HG02642 (cell line): ENCODE measurements at regions not wholly inside any gene's neighbourhood (a gene's known extent, or its start where the extent isn't known, plus 50 kb on each side); places are given as distances from the start of the nearest gene placed in this dataset.
"Not testable (repeated sequence)": the region's sequence is repeated elsewhere in the genome, so short reads cannot be mapped to it uniquely, and the experiment has no call there.

Source experiments
- ATAC-seq: cut with Tn5 transposase; IDR thresholded peaks from one replicate; pipeline ENCODE4 v1.9.1; 2021; ENCODE audit warnings: mild to moderate bottlenecking; ENCODE audit not compliant: unreplicated experiment, poor library complexity

GRCh38 chr5:1732238-1732941, 67.2 kb downstream of the MRPL36 start:
- no peak for ATAC-seq

GRCh38 chr5:1731855-1732237, 67.8 kb downstream of the MRPL36 start:
- ATAC-seq: not testable (repeated sequence)

DNA sequence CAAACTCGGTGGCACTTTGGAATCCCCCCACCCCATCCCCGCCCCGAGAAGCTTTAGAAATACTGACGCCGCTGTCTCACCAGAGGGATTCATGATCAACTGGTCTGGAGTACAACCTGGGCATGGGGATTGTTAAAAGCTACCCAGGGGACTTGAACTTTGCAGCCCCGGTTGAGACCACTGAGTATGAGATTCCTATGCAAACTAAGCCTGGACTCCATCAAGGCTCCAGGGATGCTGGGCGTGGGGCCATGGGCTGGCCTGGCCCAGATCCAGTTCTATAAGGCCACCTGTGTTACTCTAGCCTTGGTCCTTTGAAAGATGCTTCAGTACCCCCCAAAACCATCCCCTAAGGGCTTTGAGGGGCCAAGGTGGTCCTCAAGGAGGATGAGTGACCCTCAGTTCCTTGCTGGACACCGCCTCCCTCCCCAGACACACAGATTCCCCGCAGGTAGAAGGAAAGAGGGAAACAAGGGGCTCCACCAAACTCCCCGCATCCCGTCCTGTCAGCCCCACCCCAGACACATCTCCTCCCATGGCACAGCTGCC, 68.5 kb downstream of the MRPL36 start:
- ATAC-seq: no peak

GRCh38 chr5:1730487-1730847, 69.2 kb downstream of the MRPL36 start:
- ATAC-seq: no peak

DNA sequence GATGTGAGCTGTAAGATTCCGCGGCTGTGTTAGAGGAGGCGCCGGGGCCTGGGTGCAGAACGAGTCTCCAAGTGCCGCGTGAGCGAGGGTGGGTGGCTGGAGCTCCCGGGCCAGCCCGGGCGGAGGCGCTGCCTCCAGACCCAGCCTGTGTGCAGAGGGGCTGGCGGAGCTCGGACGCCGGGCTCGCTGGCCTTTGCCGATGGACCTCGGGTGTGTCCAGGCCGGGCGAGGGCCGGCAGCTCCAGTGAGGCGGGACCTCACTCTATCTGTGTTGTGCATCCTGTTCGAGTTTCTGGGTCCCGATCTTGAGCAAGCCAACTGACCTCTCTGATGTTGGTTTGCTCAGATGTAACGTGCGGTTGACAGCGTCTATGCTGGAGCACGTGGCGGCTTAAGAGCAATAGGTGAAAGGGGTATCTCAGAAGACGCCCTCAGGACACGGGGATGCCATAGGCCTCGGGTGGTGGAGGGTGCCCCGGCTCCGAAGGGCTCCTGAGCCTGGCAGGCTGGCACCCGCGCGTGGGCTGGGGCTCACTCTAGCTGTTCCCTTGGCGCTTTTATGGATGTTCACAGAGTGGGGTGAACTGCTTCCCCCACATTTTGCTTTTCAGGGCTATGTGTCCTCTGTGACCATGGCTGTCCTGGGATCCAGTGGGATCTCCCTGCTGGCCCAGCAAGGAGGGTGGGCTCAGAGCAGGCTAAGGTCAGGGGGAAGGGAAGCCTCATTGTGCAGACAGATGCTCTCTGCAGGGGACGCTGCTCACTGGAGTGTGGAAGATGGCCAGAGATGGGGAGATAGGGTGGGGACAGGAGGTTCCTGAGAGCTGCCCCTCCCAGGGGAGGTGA, 69.8 kb downstream of the MRPL36 start:
- no peak for ATAC-seq

GRCh38 chr5:1728846-1729245, 70.8 kb downstream of the MRPL36 start:
- no peak for ATAC-seq

- no peak for ATAC-seq
Measured at GRCh38 chr5:1727571-1727970, 72.1 kb downstream of the MRPL36 start.

DNA sequence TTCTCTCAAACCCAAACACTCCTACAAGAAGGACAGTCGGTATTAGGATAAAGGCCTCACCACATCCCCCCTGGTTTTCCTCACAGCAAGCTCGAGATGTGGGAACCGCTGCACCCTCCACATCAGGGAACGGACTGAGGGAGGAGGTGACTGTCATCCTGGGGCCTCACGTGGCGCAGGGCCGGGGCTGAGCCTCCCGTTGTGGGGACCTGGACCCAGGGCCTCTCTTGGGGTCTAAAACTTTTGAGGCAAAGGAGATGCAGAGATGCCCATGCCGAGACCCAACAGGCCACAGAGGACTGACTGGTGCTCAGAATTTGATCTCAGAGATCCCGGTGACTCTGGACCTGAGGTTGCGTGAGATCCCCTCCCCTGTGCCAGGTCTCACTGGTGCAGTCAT, 72.7 kb downstream of the MRPL36 start:
- no peak for ATAC-seq

DNA sequence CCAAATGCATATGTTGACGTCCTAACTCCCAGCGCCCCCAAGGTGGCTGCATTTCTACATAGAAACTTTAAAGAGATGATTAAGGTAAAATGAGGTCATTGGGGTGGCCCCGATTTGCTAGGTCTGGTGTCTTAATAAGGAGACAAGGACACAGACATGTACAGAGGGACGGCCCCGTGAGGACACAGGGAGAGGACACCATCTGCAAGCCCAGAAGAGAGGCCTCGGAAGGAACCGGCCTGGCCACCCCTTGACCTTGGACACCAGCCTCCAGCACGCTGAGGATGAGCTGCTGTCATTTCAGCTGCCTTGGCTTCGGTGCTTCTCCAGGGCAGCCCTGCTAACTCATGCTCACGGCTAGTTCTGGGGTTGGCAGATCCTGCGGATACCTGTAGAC, 73.2 kb downstream of the MRPL36 start:
- ATAC-seq: no peak

DNA sequence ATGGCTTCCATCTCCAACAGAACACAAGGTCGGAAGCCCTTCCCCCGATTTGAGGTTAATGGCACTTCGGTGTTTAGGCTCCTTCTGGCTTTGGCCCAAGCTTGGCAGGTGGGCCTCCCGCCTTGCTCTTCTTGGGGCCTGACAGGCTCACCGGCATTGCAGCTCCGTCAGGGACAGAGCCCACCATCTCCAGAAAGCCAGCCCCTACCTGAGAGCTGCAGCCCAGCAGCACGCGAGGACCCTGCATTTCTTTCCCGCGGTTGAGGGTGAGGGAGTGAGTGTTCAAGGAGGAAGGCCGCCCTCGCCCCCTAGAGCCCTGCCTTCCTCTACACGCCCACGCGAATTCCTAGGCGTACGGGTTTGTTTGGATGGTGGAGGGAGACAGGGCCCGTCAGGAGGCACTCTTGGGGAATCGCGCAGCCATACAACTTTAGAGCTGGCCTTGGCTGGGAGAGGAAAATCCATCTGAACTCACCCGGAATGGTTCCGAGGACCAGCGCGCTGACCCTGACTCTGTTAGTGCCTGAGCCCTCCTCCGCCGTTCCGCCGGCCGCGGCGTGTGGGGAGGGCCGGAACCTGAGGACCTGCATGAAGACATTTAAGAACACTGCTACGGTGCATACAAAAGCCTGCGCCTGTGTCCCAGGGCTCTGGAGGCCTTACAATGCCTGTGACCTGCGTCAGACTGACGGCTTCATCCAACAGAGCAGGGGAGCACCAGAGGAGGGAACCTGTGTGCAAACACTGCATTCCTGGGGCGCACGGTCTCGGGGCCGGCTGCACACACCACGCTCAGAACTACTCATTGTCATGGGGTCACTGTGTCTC, 73.8 kb downstream of the MRPL36 start:
- ATAC-seq: no peak

DNA sequence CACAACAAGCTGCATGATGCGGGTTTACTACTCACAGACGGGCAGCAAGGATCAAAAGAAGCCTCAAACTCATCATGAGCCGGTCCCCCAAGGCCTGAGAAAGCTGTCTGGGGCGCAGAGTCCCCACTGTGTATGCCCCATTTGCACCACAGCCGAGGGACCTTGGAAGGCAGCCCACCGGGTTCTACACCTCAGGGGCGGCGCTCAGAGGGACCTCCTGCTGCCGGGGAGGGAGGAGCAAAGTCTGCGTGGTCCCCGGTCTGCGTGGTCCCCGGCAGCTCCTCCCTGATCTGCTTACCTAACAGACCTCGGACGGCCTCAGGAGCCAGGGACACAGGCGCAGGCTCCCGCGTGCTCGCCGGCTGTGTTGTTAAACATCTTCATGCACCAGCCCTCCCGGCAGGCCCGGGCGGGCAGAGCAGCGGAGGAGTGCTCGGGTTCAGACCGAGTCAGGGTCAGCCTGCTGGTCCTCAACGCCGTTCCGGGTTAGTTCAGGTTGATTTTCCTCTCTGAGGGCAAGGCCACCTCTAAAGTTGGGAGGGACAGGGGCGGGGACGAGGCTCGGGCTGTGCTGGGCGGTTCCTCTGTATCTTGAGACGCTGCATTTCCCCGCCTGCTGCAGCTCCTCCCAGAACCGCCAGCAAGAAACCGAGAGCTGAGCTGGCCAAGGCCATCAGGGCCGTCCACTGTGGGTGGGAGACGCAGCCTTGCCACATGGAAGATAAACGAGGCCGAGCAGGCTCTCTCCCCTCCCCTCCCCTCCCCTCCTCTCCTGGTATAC, 74.6 kb downstream of the MRPL36 start:
- ATAC-seq: no peak

DNA sequence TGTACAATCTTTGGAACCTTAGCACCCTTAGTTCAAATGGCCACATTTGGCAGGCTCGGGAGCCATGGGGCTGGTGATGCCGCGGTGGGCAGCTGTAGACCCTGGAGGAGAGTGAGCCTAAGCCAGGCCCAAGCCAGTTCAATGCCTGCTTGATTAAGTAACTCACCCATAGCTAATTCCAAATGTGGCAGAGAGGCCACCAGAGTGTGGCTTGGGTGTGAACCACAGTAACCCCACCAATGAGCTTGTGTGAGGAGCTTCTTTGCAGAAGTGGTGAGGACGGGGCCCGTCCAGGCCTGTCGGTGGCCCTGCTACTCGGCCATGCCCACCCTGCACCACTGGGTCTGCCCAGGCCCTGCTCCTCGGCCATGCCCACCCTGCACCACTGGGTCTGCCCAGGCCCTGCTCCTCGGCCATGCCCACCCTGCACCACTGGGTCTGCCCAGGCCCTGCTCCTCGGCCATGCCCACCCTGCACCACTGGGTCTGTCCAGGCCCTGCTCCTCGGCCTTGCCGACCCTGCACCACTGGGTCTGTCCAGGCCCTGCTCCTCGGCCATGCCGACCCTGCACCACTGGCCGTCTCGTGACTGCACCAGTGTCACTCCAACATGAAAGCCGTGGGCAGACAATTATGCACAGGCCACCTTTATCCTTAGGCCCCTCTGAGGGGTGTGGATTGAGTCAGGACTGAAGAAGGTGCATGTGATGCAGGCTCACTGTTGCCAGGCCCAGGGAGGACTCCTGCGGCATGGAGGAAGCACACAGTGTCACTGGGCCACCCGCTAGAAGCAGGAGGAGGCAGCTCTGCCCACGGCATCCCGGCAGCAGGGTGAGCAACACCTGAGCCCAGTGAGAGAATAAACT, 75.4 kb downstream of the MRPL36 start:
- no peak for ATAC-seq

DNA sequence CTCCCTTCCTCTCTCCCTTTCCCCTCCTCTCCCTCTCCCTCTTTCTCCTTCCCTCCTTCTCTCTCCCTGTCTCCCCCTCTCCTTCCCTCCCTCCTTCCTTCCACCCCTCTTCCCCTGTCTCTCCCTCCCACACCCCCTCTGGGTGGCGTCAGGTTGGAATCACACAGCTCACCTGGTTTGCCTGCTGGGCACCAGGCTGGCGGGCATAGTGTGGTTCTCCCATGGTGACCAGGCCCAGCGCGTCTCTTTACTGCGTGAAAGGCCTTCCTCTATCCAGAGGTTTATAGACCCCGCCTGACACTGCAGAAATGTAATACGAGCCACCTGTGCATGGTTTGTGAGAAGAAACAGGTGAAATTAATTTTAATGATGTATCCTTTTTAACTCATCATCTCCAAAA, 76.2 kb downstream of the MRPL36 start:
- no peak for ATAC-seq

GRCh38 chr5:1722877-1723276, 76.8 kb downstream of the MRPL36 start:
- ATAC-seq: no peak

- ATAC-seq: no peak
Measured at GRCh38 chr5:1720396-1721110, 79.1 kb downstream of the MRPL36 start.

DNA sequence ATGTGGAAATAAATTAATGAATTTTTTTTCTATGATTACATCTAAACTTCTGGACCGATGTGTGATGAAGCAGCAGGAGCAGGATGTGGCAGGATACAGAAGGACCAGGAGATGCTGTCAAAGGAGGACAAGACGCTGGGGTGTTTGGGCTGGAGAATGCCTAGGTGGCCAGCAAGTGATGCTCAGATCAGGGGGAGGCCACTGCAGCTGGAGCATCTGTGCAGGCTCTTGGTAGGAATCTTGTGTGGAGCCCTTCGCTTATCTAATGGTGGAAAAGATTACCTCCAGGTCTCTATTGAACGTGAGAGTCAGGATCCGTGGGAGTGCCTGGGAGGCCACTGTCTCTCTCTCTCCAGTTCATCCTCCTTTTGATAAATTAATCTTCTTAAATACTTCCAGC, 79.8 kb downstream of the MRPL36 start:
- ATAC-seq: no peak

- no peak for ATAC-seq
Measured at GRCh38 chr5:1718669-1719068, 81.0 kb downstream of the MRPL36 start.

GRCh38 chr5:1710091-1710490, 89.5 kb downstream of the MRPL36 start:
- ATAC-seq: not testable (repeated sequence)
